HG02840 (cell line): ENCODE measurements at regions not wholly inside any gene's neighbourhood (a gene's known extent, or its start where the extent isn't known, plus 50 kb on each side); places are given as distances from the start of the nearest gene placed in this dataset.
"Not testable (repeated sequence)": the region's sequence is repeated elsewhere in the genome, so short reads cannot be mapped to it uniquely, and the experiment has no call there.

ENCODE experiments used
- ATAC-seq: cut with Tn5 transposase; IDR thresholded peaks from one replicate; pipeline ENCODE4 v1.9.1; 2021; ENCODE audit warnings: mild to moderate bottlenecking, moderate library complexity, moderate number of reproducible peaks; ENCODE audit not compliant: unreplicated experiment, low FRiP score

DNA sequence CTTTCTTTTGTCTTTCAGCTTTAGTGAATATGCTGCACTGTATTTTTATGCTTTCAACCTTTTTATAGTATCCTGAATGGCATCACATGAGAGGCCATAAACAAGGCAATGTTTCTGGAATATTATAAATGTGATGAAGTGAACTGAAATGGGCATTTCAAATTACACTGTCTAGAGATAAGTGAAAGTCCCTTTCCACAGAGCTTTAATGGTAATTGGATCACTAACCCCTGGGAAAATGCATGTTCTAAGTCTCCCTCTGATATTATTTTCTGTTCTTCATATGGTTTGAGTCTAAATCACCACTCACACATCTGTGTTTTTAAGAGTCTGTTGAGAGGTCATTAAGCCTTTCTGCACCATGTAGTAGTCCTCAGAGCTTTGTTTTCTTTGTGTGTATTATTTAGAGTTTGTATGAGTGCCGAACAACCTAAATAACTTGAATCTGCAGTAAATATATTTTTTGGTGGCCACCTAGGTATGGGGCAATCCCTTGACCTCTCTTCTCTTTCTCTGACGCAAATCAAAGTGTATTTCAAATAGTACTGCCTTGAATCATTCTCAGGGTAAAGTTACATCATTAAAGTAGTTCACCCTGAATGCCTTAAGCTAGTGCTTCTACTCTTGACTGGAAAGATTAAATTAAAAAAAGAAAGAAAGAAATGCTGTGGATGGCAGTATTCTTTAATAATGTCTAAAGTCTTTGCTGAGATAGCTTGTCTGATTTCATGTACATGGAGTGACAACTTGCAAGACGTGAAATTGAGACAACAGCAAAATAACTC lies 1931.0 kb upstream of the CDH6 start:
- no peak for ATAC-seq

DNA sequence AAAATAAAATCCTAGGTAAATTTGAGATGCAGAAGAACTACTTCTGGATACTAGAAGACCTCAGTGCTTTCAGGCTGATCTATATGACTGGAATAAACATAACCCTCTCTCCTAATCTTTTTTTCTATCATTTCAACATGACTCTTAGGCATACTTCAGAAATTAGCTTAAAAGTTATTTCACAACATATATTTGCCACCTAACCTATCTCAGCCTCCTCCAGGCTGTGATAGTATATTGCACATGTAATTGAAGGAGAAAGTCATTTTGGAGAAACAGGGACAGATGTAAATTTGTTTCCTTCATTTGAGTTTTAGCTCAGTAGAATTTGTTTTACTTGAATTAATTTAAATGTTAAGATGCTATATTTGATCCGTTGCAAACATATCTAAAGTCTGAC lies 1932.3 kb upstream of the CDH6 start:
- no peak for ATAC-seq

- ATAC-seq, result no peak
Measured at GRCh38 chr5:29252390-29252789, 1941.1 kb upstream of the CDH6 start.

- no peak for ATAC-seq
Measured at GRCh38 chr5:29247346-29248028, 1946.0 kb upstream of the CDH6 start.

DNA sequence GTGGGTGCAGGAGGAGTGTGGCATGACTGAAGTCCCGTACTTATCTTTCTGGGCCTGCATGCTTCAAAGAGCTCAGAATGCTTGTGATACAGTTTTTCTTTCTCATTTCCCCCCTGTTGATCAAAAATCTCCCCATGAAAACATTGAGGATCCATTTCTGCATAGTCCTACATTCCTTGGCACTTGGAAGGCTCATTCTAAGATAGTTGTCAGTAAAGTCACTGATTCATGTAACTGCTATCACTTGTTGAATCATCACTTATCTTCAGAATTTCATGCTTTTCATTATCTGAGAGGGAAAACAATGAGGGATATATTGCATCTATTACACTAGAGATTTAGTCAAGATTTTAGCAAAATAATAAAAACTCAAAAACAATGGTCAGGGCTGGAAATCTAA lies 1953.1 kb upstream of the CDH6 start:
- no peak for ATAC-seq

DNA sequence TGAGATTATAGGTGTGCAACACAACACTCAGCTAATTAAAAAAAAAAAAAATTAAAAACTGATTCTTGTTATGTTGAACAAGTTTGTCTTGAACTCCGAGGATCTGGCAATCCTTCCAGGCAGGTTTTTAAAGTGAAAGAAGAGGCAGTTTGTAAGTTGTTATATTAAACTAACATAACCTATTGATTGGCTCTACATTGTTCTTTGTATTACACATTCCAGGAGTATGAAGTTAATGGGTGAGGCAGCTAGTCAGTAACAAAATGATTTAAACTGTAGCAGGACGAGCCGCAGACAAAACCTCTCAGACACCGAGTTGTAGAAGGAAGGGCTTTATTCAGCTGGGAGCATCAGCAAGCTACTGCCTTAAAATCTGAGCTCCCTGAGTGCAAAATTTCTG lies 1953.9 kb upstream of the CDH6 start:
- no peak for ATAC-seq

DNA sequence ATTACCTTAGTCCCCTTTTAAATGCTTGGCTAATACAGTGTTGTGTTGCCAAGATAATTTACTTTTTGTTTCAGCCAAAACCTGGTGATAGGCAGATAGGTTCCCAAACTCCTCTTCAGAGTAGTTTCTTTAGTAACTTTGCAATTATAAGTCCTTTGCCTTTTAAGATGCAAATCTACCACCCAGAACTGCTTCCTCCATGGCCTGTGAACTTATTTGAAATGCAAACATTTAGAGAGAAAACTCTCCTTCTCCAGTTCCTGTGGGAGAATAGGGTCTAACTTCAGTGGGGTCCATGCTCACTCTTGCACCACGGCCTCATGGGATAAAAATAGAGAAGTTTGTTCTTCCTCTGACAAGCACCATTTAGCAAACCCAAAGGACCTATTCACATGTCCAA lies 1955.4 kb upstream of the CDH6 start:
- ATAC-seq, result no peak

- no peak for ATAC-seq
Measured at GRCh38 chr5:29231154-29231553, 1962.3 kb upstream of the CDH6 start.

GRCh38 chr5:29230591-29230990 lies 1962.9 kb upstream of the CDH6 start:
- ATAC-seq, result no peak

GRCh38 chr5:29229461-29229860 lies 1964.0 kb upstream of the CDH6 start:
- no peak for ATAC-seq

DNA sequence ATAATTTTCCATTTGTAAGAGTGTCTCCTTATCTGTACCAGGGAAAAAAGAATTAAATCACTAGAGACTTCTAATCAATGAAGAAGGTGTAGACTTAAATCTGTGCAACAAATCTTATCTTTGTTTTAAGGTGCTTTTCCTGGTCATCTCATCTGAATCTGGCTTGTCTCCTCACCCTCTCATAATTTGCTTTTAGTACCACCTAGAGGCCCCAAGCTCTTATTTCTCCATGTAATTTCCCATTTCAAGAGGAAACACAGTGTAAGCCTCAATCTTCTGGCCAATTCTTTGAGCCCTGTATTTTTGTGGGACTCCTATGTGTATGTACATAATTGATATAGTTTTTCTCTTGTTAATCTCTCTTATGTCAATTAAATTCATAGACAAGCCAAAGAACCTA lies 1975.3 kb upstream of the CDH6 start:
- ATAC-seq, result no peak

- ATAC-seq, result no peak
Measured at GRCh38 chr5:29214839-29215238, 1978.6 kb upstream of the CDH6 start.

DNA sequence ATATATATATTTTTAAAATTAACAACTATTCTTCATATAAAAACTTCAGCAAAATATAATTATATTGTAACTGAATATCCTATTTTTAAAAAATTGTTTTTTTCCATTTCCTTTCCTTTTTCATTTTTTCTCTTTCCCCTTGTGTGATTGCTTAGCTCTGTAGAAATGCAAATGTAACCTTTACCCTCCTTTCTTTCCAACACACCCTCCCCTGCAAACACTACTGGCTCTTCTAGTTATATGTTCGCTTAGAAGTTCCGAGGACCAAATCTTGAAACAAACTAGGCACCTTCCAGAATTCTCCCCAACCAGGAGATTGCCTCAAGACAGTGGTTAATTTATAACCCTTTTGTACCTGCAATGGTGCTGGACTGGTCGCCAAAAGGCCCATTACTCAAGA lies 1980.0 kb upstream of the CDH6 start:
- ATAC-seq, result no peak

DNA sequence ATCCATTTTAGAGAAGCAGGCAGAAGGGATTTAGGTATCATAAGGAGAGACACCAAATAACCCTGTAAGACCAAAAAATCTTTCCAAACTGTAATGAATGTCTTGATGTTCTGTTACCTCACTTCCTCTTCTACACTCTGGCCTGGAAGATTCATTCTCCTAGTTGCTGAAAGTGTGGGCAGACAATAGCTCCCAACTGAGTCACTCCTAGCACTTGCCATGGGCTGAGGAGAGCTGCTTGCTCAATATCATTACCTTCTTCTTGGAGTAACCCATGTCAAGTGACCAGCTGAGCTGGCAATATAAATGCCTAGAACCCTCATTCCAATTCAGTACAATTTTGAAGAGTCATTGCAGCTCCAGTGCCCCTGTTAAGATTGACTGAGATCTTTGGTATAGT lies 1985.5 kb upstream of the CDH6 start:
- no peak for ATAC-seq

GRCh38 chr5:29203049-29203448 lies 1990.4 kb upstream of the CDH6 start:
- no peak for ATAC-seq

DNA sequence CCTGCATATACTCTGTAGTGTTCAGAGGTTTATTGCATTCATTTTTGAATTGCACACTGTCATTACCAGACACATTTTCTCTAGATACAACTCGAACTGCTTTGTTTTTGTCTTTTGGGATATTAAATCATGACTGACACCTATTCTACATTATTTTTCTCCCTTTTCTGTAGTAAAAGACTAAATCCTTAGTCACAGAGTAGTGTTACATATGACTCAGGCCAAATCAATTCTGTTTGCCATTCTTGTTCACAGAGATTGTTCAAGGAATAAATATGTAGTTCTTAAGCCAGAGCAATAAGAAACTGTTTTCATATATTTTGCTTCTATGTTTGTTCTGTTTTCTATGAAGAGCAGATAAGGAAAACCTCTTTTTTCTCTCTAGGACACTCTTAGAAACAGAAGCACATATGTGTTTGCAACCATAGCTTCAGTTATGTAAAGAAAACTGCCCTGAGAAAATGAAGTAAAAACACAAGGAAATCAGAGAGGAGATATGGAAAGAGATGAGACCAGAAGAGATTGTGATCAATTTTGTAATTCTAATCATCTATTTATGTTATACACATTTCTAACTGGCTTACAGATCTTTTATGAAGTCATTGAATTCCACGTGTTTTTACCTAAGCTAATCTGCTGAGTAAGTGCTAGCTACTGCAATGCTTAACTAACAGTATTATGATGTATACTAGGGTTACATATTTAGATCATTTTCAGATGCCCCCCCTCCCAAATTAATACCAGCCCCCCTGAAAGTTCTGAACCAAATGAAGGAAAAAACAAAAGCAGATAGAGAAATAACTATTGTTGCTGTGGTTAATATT lies 1995.6 kb upstream of the CDH6 start:
- no peak for ATAC-seq

DNA sequence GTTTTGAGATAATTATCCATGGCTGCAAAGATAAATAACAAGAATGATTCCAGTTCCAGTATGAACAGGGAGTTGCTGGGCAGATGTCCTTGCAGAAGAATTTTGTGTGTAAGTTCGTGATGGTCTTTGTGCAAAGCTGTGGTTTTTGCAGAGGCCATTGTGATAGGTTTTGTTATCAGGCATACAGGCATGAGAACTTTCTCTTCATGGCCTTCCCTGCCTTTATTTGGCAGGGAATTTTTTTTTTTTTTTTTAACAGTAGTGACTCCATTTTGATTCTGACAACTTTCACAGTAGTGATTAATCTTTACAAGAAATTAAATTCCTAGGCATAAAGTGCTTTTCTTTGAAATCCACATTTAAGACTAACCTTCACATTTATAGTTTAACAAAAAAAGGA lies 1999.5 kb upstream of the CDH6 start:
- no peak for ATAC-seq

DNA sequence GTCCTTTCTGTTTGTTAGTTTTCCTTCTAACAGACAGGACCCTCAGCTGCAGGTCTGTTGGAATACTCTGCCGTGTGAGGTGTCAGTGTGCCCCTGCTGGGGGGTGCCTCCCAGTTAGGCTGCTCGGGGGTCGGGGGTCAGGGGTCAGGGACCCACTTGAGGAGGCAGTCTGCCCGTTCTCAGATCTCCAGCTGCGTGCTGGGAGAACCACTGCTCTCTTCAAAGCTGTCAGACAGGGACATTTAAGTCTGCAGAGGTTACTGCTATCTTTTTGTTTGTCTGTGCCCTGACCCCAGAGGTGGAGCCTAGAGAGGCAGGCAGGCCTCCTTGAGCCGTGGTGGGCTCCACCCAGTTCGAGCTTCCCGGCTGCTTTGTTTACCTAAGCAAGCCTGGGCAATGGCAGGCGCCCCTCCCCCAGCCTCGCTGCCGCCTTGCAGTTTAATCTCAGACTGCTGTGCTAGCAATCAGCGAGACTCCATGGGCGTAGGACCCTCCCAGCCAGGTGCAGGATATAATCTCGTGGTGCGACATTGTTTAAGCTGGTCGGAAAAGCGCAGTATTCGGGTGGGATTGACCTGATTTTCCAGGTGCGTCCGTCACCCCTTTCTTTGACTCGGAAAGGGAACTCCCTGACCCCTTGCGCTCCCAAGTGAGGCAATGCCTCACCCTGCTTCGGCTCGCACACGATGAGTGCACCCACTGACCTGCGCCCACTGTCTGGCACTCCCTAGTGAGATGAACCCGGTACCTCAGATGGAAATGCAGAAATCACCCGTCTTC lies 2002.0 kb upstream of the CDH6 start:
- not testable (repeated sequence) for ATAC-seq

- ATAC-seq, result not testable (repeated sequence)
Measured at GRCh38 chr5:29190398-29190797, 2003.1 kb upstream of the CDH6 start.

DNA sequence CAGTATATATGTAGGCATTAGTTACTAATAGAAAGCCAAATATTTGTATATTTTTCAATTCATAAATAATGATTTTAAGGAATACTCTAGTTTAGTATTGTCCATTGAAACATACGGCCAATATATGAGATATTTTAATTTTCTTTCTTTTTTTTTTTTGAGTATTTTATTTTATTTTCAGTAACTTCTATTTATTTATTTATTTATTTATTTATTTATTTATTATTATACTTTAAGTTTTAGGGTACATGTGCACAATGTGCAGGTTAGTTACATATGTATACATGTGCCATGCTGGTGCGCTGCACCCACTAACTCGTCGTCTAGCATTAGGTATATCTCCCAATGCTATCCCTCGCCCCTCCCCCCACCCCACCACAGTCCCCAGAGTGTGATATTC lies 2007.1 kb upstream of the CDH6 start:
- not testable (repeated sequence) for ATAC-seq

GRCh38 chr5:29185558-29185957 lies 2007.9 kb upstream of the CDH6 start:
- ATAC-seq, result no peak
